Gastroesophageal sphincter (tissue), 3 donors: ENCODE measurements at regions not wholly inside any gene's neighbourhood (a gene's known extent, or its start where the extent isn't known, plus 50 kb on each side); places are given as distances from the start of the nearest gene placed in this dataset.

Experiments used
- CTCF ChIP-seq, 4 experiments: fragments of 200-600 bp in 2 of 4; fragments of 450-650 bp in 2 of 4; sonication (generic) in 1 of 4; IDR thresholded peaks; one replicate each; pipeline ENCODE4 v1.5.1; 2017 to 2019; ENCODE audit warnings: antibody characterized with exemption in 4 of 4, mild to moderate bottlenecking in 2 of 4, moderate library complexity in 2 of 4
- EP300 ChIP-seq: sonication (generic); formaldehyde crosslinking; IDR thresholded peaks from one replicate; pipeline ENCODE4 v1.6.1; 2017; ENCODE audit warnings: antibody characterized with exemption, mild to moderate bottlenecking

- TF ChIP-seq EP300 (no peak), CTCF (IDR thresholded peaks at IDR 0.05) (no peak)
Measured at GRCh38 chr10:3907514-3907913, 122.5 kb upstream of the KLF6 start.
